ENCODE measurements at regions not wholly inside any gene's neighbourhood (a gene's known extent, or its start where the extent isn't known, plus 50 kb on each side); places are given as distances from the start of the nearest gene placed in this dataset.
A peak's percentile ranks its signal among the peaks of the same experiment; 100 is the strongest.

- TF ChIP-seq THAP7 (CRISPR knock-in tag; IDR thresholded peaks at IDR 0.05): no peak
- no peak for TF ChIP-seq ATF4 (CRISPR knock-in tag; IDR thresholded peaks at IDR 0.05)
- no peak for TF ChIP-seq ATF5 (CRISPR knock-in tag; IDR thresholded peaks at IDR 0.05; ENCODE audit: low read depth)
- TF ChIP-seq ZBTB8A (CRISPR knock-in tag; IDR thresholded peaks at IDR 0.05; ENCODE audit: borderline replicate concordance, low read depth): no peak
These were observed 612.4 kb downstream of the NYAP2 start (continued) for GRCh38 chr2:226011716-226012450.

- no peak for FAIRE-seq
- 0 out of 2 replicates have a peak overlapping the region, but pooled peaks have one; percentile 0 for H3K4me2 ChIP-seq (ENCODE audit: low read depth, low read length)
- H2AFZ ChIP-seq (ENCODE audit: low read length): peak overlapping the region; percentile 3
- H3K36me3 ChIP-seq (replicated peaks in 1 of 2; ENCODE audit: control insufficient read depth in 1 of 2, insufficient read depth in 2 of 2, low read length in 2 of 2): no peaks in the 10 kb centered on the region
- 31% methylated on average over 2 of the region's 2 CpGs for WGBS (ENCODE audit: low lambda C conversion rate)
- H3K27me3 ChIP-seq (ENCODE audit: control insufficient read depth in 1 of 2, insufficient read depth in 2 of 2, low read length in 2 of 2): no peaks in the 10 kb centered on the region; a peak in 1 of 5 replicates
- peak; percentile 58 for DNase-seq (ENCODE audit: low spot score)
- no peaks in the 10 kb centered on the region for H4K20me1 ChIP-seq (ENCODE audit: insufficient read depth, low read length)
- in situ Hi-C loops (cut with HindIII; ENCODE audit: extremely low pct_ligation_motif_present, low pct_unique_long_range_greater_than_20kb) (no loop called here), intact Hi-C loops (cut with micrococcal nuclease; ENCODE audit: unreplicated experiment) (no loop called here)
- peaks cover 7% of the 10 kb centered on the region; the same call in 1 of the 2 replicates for H3K4me1 ChIP-seq (ENCODE audit: insufficient read depth, low read length)
- no peak overlapping the region for H3K27ac ChIP-seq (ENCODE audit: extremely low read length, insufficient read depth, low read length)
- H3K9ac ChIP-seq (ENCODE audit: insufficient read depth, low read depth, low read length): no peak overlapping the region
- no peaks in the 10 kb centered on the region for H3K9me3 ChIP-seq (ENCODE audit: low read length)
- H3K79me2 ChIP-seq (ENCODE audit: insufficient read depth, low read length): no peaks in the 10 kb centered on the region
- no peak overlapping the region for H3K4me3 ChIP-seq (replicated peaks in 1 of 3; ENCODE audit: insufficient read depth in 1 of 3, low read depth in 2 of 3, low read length in 3 of 3)
- ATAC-seq: peak; percentile 85
- ChIA-PET POLR2A (no interaction called here), CTCF (ENCODE audit: low intra/inter-chr PET ratio, low total read pairs) (no interaction called here)
- no TSS peak for BruUV-seq (replicated peaks)
- TF ChIP-seq AHDC1 (CRISPR knock-in tag; IDR thresholded peaks at IDR 0.05; ENCODE audit: borderline replicate concordance) (0 out of 2 replicates have a peak, but pooled peaks have one; percentile 29), SAP130 (CRISPR knock-in tag; IDR thresholded peaks at IDR 0.05; ENCODE audit: low read depth) (peak; percentile 29; the same call in 1 of the 2 replicates), ZNF800 (CRISPR knock-in tag; IDR thresholded peaks at IDR 0.05) (0 out of 2 replicates have a peak, but pooled peaks have one; percentile 40), FOXK2 (IDR thresholded peaks at IDR 0.05) (no peak), FOSL2 (CRISPR knock-in tag; IDR thresholded peaks at IDR 0.05) (0 out of 2 replicates have a peak, but pooled peaks have one; percentile 15), NFYB (CRISPR knock-in tag; IDR thresholded peaks at IDR 0.05) (no peak), ZSCAN30 (CRISPR knock-in tag; IDR thresholded peaks at IDR 0.05) (no peak)
These were observed 602.9 kb downstream of the NYAP2 start for GRCh38 chr2:226002438-226002837.
